OCI-LY1 (cell line): ENCODE measurements at regions not wholly inside any gene's neighbourhood (a gene's known extent, or its start where the extent isn't known, plus 50 kb on each side); places are given as distances from the start of the nearest gene placed in this dataset.

ENCODE experiments used
- EZH2 ChIP-seq: fragments of 200-600 bp; sonication (generic), shearing (Covaris generic); IDR thresholded peaks from 2 replicates; pipeline ENCODE4 v1.8.0; 2017; ENCODE audit warnings: borderline replicate concordance, mixed run types, mild to moderate bottlenecking, antibody characterized with exemption, low read length, moderate library complexity, mixed read lengths
- TF ChIP-seq, protein P1 (sequence below): fragments of 200-600 bp; sonication (generic), shearing (Covaris generic); IDR thresholded peaks from 2 replicates; pipeline ENCODE4 v1.5.1; 2017; ENCODE audit warnings: mild to moderate bottlenecking, antibody characterized with exemption, low read length, moderate library complexity, mixed read lengths

GRCh38 chr3:177929310-177929709 lies 606.9 kb upstream of the KCNMB2 start:
- TF ChIP-seq, protein P1, sequence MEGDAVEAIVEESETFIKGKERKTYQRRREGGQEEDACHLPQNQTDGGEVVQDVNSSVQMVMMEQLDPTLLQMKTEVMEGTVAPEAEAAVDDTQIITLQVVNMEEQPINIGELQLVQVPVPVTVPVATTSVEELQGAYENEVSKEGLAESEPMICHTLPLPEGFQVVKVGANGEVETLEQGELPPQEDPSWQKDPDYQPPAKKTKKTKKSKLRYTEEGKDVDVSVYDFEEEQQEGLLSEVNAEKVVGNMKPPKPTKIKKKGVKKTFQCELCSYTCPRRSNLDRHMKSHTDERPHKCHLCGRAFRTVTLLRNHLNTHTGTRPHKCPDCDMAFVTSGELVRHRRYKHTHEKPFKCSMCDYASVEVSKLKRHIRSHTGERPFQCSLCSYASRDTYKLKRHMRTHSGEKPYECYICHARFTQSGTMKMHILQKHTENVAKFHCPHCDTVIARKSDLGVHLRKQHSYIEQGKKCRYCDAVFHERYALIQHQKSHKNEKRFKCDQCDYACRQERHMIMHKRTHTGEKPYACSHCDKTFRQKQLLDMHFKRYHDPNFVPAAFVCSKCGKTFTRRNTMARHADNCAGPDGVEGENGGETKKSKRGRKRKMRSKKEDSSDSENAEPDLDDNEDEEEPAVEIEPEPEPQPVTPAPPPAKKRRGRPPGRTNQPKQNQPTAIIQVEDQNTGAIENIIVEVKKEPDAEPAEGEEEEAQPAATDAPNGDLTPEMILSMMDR = no peak
- no peak for TF ChIP-seq EZH2
